Kidney epithelial cell (primary cell): ENCODE measurements at regions not wholly inside any gene's neighbourhood (a gene's known extent, or its start where the extent isn't known, plus 50 kb on each side); places are given as distances from the start of the nearest gene placed in this dataset.

Source experiments
- DNase-seq: peaks from one replicate; pipeline ENCODE4 v3.0.0-alpha.2; 2010; ENCODE audit warnings: low read depth
- H3K27me3 ChIP-seq: 2 replicates; pipeline ENCODE4 v1.6.0; 2011; ENCODE audit warnings: low read length; ENCODE audit not compliant: control insufficient read depth, insufficient read depth
- H3K36me3 ChIP-seq: 2 replicates; pipeline ENCODE4 v1.5.1; 2011; ENCODE audit warnings: low read length; ENCODE audit not compliant: control insufficient read depth, insufficient read depth
- H3K4me3 ChIP-seq: 2 replicates; pipeline ENCODE4 v1.5.1; 2011; ENCODE audit warnings: low read depth, mild to moderate bottlenecking, control low read depth, low read length
- TF ChIP-seq, protein P1 (sequence below): IDR thresholded peaks from 2 replicates; pipeline ENCODE4 v1.5.1; 2011; ENCODE audit warnings: mild to moderate bottlenecking, moderate library complexity, low read length, control low read depth, inconsistent platforms; ENCODE audit not compliant: insufficient read depth, poor library complexity, severe bottlenecking

DNA sequence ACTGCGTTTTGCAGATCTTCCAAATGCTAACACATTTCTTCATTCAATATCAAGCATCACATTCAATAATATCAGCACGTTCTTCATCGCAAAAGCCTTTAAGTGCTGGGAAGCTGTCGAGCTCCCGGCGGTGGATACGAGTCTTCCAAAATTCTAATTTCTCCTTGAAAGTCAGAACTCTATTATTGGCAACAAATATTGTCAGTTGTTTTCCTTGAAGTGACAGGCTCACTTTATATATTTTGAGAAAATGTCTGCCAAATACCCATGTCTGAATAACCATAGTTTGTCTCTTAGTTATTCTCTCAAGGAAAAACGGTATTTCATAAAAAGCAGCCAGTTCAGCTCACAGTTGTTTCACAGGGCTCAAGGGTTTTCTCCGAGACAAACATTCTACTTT lies 226.2 kb upstream of the C1orf174 start:
- H3K4me3 ChIP-seq, result no peak overlapping the region
- H3K27me3 ChIP-seq, result no peaks in the 10 kb centered on the region
- no peak for DNase-seq
- H3K36me3 ChIP-seq, result no peaks in the 10 kb centered on the region
- TF ChIP-seq, protein P1, sequence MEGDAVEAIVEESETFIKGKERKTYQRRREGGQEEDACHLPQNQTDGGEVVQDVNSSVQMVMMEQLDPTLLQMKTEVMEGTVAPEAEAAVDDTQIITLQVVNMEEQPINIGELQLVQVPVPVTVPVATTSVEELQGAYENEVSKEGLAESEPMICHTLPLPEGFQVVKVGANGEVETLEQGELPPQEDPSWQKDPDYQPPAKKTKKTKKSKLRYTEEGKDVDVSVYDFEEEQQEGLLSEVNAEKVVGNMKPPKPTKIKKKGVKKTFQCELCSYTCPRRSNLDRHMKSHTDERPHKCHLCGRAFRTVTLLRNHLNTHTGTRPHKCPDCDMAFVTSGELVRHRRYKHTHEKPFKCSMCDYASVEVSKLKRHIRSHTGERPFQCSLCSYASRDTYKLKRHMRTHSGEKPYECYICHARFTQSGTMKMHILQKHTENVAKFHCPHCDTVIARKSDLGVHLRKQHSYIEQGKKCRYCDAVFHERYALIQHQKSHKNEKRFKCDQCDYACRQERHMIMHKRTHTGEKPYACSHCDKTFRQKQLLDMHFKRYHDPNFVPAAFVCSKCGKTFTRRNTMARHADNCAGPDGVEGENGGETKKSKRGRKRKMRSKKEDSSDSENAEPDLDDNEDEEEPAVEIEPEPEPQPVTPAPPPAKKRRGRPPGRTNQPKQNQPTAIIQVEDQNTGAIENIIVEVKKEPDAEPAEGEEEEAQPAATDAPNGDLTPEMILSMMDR, result no peak

DNA sequence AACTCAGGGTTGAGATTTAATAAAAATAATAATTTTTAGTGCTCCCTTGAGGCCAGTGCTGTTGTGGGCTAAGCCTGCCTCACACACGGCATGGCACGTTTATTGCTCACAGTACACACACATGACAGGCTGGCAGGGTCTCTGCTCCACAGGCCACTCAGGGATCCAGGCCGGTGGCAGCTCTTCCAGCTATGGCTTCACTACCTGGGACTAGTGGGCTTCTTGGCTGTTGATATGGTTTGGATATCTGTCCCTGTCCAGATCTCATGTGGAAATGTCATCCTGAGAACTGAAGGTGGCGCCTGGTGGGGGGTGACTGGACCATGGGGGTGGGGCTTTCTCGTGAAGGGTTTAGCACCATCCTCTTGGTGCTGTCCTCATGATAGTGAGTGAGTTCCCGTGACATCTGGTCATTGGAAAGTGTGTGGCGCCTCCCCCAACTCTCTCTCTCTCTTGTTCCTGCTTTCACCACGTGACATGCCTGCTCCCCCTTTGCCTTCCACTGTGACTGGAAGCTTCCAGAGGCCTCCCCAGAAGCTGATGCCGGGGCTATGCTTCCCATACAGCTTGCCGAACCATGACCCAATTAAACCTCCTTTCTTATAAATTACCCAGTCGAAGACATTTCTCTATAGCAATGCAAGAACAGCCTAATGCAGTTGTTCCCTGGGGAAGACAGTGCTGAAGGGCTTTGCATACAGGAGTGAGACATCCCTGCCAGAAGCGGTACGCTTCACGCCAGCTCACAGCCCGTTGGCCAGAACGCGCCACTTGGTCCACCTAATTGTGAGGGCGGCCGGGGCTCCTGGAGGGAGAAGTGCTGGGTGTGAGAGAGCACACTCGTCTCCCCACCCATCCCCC lies 226.9 kb upstream of the C1orf174 start:
- Histone ChIP-seq H3K4me3 (no peak overlapping the region), H3K36me3 (no peaks in the 10 kb centered on the region), H3K27me3 (no peaks in the 10 kb centered on the region)
- TF ChIP-seq, protein P1, result no peak
- no peak for DNase-seq

DNA sequence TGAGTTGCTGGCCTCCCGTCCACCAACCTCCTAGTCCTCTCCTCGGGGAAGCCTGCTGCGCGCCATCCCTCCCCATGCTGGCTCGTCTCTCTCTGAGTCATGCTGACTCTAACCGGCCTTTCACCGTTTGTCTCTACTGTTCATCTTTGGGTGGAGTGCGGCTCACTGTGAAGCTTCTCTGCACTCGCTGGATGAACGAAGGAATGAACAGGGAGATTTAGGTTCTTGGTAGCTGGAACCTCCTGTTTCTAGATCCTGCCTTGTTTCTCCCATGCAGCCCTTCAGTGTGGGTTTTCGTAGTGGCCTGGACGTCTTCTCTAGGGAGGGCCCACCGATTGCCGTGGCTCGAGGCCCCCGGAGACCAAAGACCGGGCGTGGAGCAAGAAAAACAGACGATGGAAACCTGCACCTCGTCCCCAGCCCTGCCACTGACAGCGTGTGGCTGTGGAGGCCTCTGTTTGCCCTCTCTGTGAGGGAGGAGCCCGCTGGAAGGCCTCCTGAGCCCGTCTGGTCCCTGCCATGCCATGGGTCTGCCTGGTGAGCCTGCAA lies 227.6 kb upstream of the C1orf174 start:
- Histone ChIP-seq H3K27me3 (no peaks in the 10 kb centered on the region), H3K4me3 (no peak overlapping the region), H3K36me3 (no peaks in the 10 kb centered on the region)
- TF ChIP-seq, protein P1, result no peak
- no peak for DNase-seq

DNA sequence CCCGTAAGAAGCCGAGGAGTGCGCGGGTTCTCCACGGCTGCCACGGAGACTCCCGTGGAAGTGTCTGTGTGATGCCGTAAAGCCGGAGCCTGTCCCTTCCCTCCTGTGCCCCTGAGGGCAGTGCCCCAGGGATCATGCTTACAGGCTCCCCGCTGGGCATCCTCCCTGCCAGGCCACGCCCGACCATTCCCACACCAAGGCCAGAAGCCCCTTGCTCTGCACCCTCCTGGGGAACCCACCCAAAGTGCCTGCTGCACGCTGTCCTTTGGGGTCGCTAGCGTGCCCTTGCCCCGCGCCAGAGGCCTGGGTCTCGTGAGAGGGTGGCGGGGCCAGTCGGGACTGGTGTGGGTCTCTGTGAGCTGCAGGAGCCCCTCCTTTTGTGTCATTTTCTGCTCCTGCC lies 228.5 kb upstream of the C1orf174 start:
- no peaks in the 10 kb centered on the region for H3K36me3 ChIP-seq
- TF ChIP-seq, protein P1, result no peak
- DNase-seq, result no peak
- H3K27me3 ChIP-seq, result no peaks in the 10 kb centered on the region
- H3K4me3 ChIP-seq, result no peak overlapping the region

DNA sequence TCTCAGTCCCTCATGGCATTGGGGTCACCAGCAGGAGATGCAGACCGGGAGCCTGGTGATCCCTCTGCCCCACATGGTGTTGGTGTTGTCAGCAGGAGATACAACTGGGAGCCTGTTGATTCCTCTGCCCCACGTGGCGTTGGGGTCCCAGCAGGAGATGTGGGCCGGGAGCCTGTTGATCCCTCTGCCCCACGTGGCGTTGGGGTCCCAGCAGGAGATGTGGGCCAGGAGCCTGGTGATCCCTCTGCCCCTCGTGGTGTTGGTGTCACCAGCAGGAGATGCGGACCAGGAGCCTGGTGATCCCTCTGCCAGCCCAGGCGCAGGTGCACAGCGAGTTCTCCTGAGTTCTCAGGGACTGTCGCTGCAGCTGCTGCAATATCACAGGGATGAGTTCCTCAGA lies 229.6 kb upstream of the C1orf174 start:
- H3K27me3 ChIP-seq, result no peaks in the 10 kb centered on the region
- no peaks in the 10 kb centered on the region for H3K36me3 ChIP-seq
- no peak overlapping the region for H3K4me3 ChIP-seq
- TF ChIP-seq, protein P1, result no peak
- no peak for DNase-seq
